Endodermal cell (in vitro differentiated cells): ENCODE measurements at regions not wholly inside any gene's neighbourhood (a gene's known extent, or its start where the extent isn't known, plus 50 kb on each side); places are given as distances from the start of the nearest gene placed in this dataset.

Source experiments
- DNase-seq: peaks from one replicate; pipeline ENCODE4 v3.0.0-alpha.2; 2017
- H3K27ac ChIP-seq: 2 replicates; pipeline ENCODE4 v1.5.1; 2013; ENCODE audit warnings: mild to moderate bottlenecking, low read depth, low read length, moderate library complexity
- H3K27me3 ChIP-seq: 2 replicates; pipeline ENCODE4 v1.6.1; 2013; ENCODE audit warnings: mild to moderate bottlenecking, low read length, moderate library complexity; ENCODE audit not compliant: insufficient read depth, control insufficient read depth, poor library complexity, severe bottlenecking
- H3K36me3 ChIP-seq: 2 replicates; pipeline ENCODE4 v1.7.0; 2013; ENCODE audit warnings: mild to moderate bottlenecking, low read length, moderate library complexity; ENCODE audit not compliant: control insufficient read depth, insufficient read depth
- H3K4me1 ChIP-seq: one replicate; pipeline ENCODE4 v1.7.0; 2013; ENCODE audit warnings: low read length; ENCODE audit not compliant: control insufficient read depth, insufficient read depth
- H3K4me3 ChIP-seq: 2 replicates; pipeline ENCODE4 v1.5.1; 2013; ENCODE audit warnings: mild to moderate bottlenecking, low read length, moderate library complexity
- H3K9ac ChIP-seq: 2 replicates; pipeline ENCODE4 v1.6.1; 2013; ENCODE audit warnings: mild to moderate bottlenecking, low read length, moderate library complexity; ENCODE audit not compliant: poor library complexity, severe bottlenecking; ENCODE audit errors: extremely low read depth
- H3K9me3 ChIP-seq: 2 replicates; pipeline ENCODE4 v1.6.1; 2013; ENCODE audit warnings: mild to moderate bottlenecking, low read length, moderate library complexity; ENCODE audit not compliant: control insufficient read depth
- H3K27ac Mint-ChIP-seq: 2 replicates; pipeline ENCODE4 v1.8.0; 2020; ENCODE audit warnings: mixed read lengths
- H3K27me3 Mint-ChIP-seq: 2 replicates; pipeline ENCODE4 v1.8.0; 2021; ENCODE audit warnings: mild to moderate bottlenecking, mixed read lengths; ENCODE audit not compliant: insufficient read depth
- H3K36me3 Mint-ChIP-seq: 2 replicates; pipeline ENCODE4 v1.8.0; 2020; ENCODE audit warnings: low read depth, mixed read lengths
- H3K4me1 Mint-ChIP-seq: 2 replicates; pipeline ENCODE4 v1.8.0; 2020; ENCODE audit warnings: mixed read lengths
- H3K4me3 Mint-ChIP-seq: 2 replicates; pipeline ENCODE4 v1.8.0; 2020; ENCODE audit warnings: mild to moderate bottlenecking, moderate library complexity, mixed read lengths
- H3K9me3 Mint-ChIP-seq: 2 replicates; pipeline ENCODE4 v1.8.0; 2020; ENCODE audit warnings: mild to moderate bottlenecking, mixed read lengths
- CTCF ChIP-seq: fragments of 200-600 bp; sonication (generic); conservative IDR thresholded peaks from 2 replicates; pipeline ENCODE4 v1.5.0; 2021; ENCODE audit warnings: antibody characterized with exemption, mild to moderate bottlenecking
- WGBS, 2 experiments: methylation state at CpG; one replicate each; pipeline versions ENCODE4 v1.1.5 to v1.1.7; 2013; ENCODE audit warnings: missing lambda C conversion rate in 2 of 2, mixed read lengths in 1 of 2; ENCODE audit not compliant: insufficient coverage in 1 of 2, insufficient read length in 1 of 2; 5-methylcytosine and 5-hydroxymethylcytosine counted together

DNA sequence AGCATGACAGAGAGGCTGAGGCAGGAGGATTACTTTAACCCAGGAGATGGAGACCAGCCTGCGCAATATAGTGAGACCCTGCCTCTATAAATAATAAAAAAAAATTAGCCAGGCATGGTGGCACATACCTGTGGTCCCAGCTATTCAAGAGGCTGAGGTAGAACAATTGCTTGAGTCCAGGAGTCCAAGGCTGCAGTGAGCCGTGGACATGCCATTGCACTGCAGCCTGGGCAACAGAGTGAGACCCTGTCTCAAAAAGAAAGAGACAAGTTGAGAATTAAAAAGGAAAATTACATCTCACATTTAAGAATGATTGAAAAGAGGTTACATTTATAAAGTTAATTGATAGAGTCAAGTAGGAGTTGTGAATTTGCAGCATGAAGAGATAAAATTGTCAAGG is 91.4 kb upstream of the TMPO start:
- no peak overlapping the region for H3K27ac Mint-ChIP-seq

GRCh38 chr12:98424726-98425401 is 90.5 kb upstream of the TMPO start:
- no peaks in the 10 kb centered on the region for H3K27me3 Mint-ChIP-seq
- Histone ChIP-seq H3K27me3 (no peaks in the 10 kb centered on the region), H3K27ac (no peak overlapping the region), H3K9me3 (peaks cover 8% of the 10 kb centered on the region), H3K36me3 (no peaks in the 10 kb centered on the region), H3K4me1 (peaks cover 2% of the 10 kb centered on the region), H3K4me3 (no peak overlapping the region), H3K9ac (no peak overlapping the region)
- no peaks in the 10 kb centered on the region for H3K9me3 Mint-ChIP-seq
- 23 to 39% methylated on average over 3 to 8 of the region's 9 CpGs for WGBS, 2 experiments
- no peak overlapping the region for H3K27ac Mint-ChIP-seq
- peak; percentile 85 for TF ChIP-seq CTCF
- no peaks in the 10 kb centered on the region for H3K36me3 Mint-ChIP-seq
- peak; percentile 90 for DNase-seq
- H3K4me3 Mint-ChIP-seq: no peak overlapping the region
- peaks cover 1% of the 10 kb centered on the region for H3K4me1 Mint-ChIP-seq

More for the DNA sequence above, 91.4 kb upstream of the TMPO start:
- no peak for TF ChIP-seq CTCF
- Mint-ChIP-seq H3K4me3 (no peak overlapping the region), H3K4me1 (peaks cover 5% of the 10 kb centered on the region), H3K9me3 (no peaks in the 10 kb centered on the region), H3K27me3 (no peaks in the 10 kb centered on the region), H3K36me3 (no peaks in the 10 kb centered on the region)
- no peaks in the 10 kb centered on the region for H3K27me3 ChIP-seq
- no peak overlapping the region for H3K9ac ChIP-seq
- no peak for DNase-seq
- H3K36me3 ChIP-seq: no peaks in the 10 kb centered on the region
- WGBS, 2 experiments: 73 to 100% methylated on average over 1 to 2 of the region's 2 CpGs
- no peak overlapping the region for H3K4me3 ChIP-seq
- H3K9me3 ChIP-seq: peaks cover 8% of the 10 kb centered on the region
- no peak overlapping the region for H3K27ac ChIP-seq
- peaks cover 3% of the 10 kb centered on the region for H3K4me1 ChIP-seq

- Mint-ChIP-seq H3K36me3 (no peaks in the 10 kb centered on the region), H3K9me3 (peaks cover under 1% of the 10 kb centered on the region), H3K27ac (no peak overlapping the region), H3K4me1 (peaks cover 1% of the 10 kb centered on the region), H3K27me3 (no peaks in the 10 kb centered on the region), H3K4me3 (no peak overlapping the region)
- no peak for TF ChIP-seq CTCF
- Histone ChIP-seq H3K27me3 (no peaks in the 10 kb centered on the region), H3K27ac (no peak overlapping the region), H3K4me1 (peaks cover 2% of the 10 kb centered on the region), H3K9ac (no peak overlapping the region), H3K36me3 (no peaks in the 10 kb centered on the region), H3K9me3 (peaks cover 8% of the 10 kb centered on the region), H3K4me3 (no peak overlapping the region)
- 76 to 80% methylated on average over 2 to 4 of the region's 4 CpGs for WGBS, 2 experiments
- no peak for DNase-seq
Observed at GRCh38 chr12:98425859-98426258, 89.5 kb upstream of the TMPO start.
